ES-I3 (cell line): ENCODE measurements at regions not wholly inside any gene's neighbourhood (a gene's known extent, or its start where the extent isn't known, plus 50 kb on each side); places are given as distances from the start of the nearest gene placed in this dataset.
"Not testable (repeated sequence)": the region's sequence is repeated elsewhere in the genome, so short reads cannot be mapped to it uniquely, and the experiment has no call there.

Experiments used
- H3K36me3 ChIP-seq: 2 replicates; pipeline ENCODE4 v1.6.1; 2013; ENCODE audit warnings: mild to moderate bottlenecking, low read length, control low read depth, moderate library complexity; ENCODE audit not compliant: insufficient read depth
- H3K4me1 ChIP-seq: 2 replicates; pipeline ENCODE4 v1.6.1; 2013; ENCODE audit warnings: mild to moderate bottlenecking, control low read depth, low read length; ENCODE audit not compliant: insufficient read depth
- H3K9ac ChIP-seq: 2 replicates; pipeline ENCODE4 v1.6.1; 2013; ENCODE audit warnings: low read depth, mild to moderate bottlenecking, low read length, moderate library complexity
- H3K9me3 ChIP-seq: 2 replicates; pipeline ENCODE4 v1.6.1; 2013; ENCODE audit warnings: mild to moderate bottlenecking, low read length, moderate library complexity; ENCODE audit not compliant: control insufficient read depth, insufficient read depth

DNA sequence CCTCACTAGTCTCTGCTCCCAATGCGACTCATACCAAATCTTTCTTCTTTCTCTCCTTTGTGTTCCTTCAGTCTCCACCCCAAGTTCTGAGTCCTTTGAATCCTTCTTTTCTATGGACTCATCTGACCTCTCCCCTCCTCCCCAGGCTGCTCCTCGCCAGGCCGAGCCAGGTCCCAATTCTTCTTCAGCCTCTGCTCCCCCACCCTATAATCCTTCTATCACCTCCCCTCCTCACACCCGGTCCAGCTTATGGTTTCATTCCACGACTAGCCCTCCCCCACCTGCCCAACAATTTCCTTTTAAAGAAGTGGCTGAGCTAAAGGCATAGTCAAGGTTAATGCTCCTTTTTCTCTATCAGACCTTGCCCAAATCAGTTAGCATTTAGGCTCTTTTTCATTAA, 518.5 kb downstream of the MATN1 start:
- H3K9me3 ChIP-seq, H3K36me3 ChIP-seq, H3K9ac ChIP-seq, H3K4me1 ChIP-seq: not testable (repeated sequence)

DNA sequence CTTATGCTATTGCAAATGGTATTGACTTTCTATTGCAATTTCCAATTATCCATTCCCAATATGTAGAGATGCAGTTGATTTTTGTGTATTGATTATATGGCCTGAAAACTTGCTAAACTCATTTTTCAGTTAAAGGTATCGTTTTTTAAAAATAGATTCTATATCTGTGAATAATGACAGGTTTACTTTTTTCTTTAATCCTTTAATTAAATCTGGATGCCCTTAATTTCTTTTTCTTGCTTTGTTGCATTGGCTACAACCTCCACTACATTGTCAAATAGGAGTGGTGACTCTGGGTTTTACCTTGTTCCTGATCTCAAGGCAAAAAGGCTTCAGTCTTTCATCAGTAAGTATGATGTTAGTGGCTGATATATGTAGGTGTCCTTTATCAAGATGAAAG, 522.4 kb downstream of the MATN1 start:
- no peaks in the 10 kb centered on the region for H3K9me3 ChIP-seq
- no peaks in the 10 kb centered on the region for H3K36me3 ChIP-seq
- H3K4me1 ChIP-seq, result no peaks in the 10 kb centered on the region
- H3K9ac ChIP-seq, result no peak overlapping the region

DNA sequence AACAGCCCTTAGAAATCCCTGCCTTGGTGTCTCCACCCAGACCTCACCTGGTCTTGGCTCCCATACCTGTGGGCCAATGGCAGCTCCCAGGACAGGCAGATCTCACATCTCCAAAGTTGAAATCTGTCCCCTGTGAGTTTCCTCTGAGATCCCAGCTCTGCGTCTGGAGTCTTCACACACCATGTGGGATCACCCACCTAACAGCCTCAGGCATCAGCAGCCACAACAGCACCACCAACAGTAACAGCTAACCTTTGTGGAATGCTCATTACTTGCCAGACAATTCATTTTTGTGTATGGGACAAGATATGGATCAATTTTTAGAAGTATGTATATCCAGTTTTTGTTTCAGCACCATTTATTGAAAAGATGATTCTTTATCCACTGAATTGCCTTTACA, 523.2 kb downstream of the MATN1 start:
- H3K9ac ChIP-seq, result no peak overlapping the region
- H3K9me3 ChIP-seq, result no peaks in the 10 kb centered on the region
- no peaks in the 10 kb centered on the region for H3K4me1 ChIP-seq
- no peaks in the 10 kb centered on the region for H3K36me3 ChIP-seq

DNA sequence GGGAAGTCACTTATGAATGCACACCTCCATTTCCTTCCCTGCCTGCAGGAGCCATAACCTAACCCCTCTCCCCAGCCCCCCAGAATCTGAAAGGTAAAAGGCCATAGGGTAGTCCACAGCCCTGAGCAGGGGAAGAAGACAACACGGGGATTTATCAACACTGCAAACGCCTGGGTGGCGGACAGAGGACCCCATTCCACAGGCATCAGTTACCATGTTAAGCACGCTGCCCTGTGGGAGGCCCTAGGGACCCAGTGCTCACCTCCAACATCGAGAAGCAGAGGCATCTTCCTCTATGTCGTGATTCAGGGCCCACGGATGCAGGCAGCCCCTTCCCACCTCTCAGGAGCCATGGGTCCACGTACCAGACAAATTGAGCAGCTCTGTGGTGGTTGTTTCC, 523.8 kb downstream of the MATN1 start:
- no peaks in the 10 kb centered on the region for H3K9me3 ChIP-seq
- H3K4me1 ChIP-seq, result no peaks in the 10 kb centered on the region
- H3K36me3 ChIP-seq, result no peaks in the 10 kb centered on the region
- H3K9ac ChIP-seq, result no peak overlapping the region

DNA sequence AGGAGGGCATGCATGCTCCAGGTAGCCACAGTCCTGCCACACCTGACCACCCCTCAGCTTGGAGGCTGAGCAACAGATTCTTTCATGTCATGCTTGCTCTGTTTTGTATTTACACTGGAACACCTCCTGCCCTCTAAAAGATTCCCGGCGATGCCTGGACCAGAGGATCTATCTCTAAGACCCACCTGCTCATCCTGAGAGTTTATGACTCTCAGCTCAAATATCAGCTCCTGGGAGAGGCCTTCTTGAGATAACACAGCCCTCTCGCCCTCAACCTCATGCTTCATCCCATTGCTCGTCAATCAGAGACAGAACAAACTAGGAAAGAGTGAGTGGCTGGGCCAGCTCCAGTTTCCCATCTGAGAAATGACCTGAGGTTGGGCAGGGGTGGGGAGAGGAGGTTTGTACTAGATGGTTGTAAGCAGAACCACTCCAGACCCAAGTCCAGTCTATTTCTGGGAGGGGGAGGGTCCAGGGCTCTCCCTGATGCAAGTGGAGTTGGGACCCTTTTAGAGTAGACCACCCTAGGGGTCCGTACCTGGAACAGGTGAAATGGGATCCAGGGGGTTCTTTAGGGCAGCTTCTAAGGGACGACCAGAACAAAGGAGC, 524.5 kb downstream of the MATN1 start:
- Histone ChIP-seq H3K4me1 (no peaks in the 10 kb centered on the region), H3K36me3 (no peaks in the 10 kb centered on the region), H3K9me3 (no peaks in the 10 kb centered on the region), H3K9ac (no peak overlapping the region)

DNA sequence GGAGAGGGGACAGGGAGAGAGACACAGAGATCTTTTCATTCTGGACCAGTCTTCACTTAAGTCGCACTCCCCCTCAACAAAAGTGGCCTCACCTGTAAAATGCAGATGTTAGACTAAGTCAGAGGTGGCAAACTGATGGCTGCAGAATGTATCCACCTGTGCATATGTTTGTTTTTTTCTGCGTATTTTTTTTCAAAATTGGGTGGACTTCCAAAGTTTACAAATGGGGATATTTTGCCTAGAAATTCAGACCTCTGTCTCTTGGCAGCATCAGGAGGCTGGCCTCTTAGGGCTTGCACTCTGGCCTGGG, 525.0 kb downstream of the MATN1 start:
- Histone ChIP-seq H3K4me1 (no peaks in the 10 kb centered on the region), H3K36me3 (no peaks in the 10 kb centered on the region), H3K9me3 (no peaks in the 10 kb centered on the region), H3K9ac (no peak overlapping the region)

DNA sequence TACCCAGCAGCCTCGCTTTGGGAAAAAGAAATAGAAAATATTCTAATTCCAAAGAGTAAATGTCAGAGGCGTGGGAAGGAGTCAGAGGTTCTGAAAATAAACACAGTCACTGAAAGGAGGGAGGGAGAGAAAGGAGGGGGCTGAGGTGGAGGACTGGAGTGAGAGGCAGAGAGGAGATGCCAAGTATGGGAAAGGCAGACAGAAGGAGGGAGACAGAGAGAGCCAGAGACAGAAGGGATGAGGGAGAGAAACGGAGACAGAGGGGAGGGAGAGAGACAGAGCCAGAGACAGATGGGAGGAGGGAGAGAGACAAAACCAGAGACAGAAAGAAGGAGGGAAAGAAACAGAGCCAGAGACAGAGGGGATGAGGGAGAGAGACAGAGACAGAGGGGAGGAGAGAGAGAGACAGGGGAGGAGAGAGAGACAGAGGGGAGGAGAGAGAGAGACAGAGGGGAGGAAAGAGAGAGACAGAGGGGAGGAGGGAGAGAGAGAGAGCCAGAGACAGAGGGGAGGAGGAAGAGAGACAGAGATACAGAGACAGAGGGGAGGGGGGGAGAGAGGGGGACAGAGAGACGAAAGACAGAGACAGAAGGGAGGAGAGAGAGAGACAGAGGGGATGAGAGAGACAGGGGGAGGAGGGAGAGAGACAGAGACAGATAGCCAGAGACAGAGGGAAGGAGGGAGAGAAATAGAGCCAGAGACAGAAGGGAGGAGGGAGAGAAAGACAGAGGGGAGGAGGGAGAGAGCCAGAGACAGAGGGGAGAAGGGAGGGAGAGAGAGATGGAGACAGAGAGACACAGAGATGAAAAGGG, 525.5 kb downstream of the MATN1 start:
- Histone ChIP-seq H3K9me3 (no peaks in the 10 kb centered on the region), H3K4me1 (no peaks in the 10 kb centered on the region), H3K9ac (no peak overlapping the region), H3K36me3 (no peaks in the 10 kb centered on the region)

DNA sequence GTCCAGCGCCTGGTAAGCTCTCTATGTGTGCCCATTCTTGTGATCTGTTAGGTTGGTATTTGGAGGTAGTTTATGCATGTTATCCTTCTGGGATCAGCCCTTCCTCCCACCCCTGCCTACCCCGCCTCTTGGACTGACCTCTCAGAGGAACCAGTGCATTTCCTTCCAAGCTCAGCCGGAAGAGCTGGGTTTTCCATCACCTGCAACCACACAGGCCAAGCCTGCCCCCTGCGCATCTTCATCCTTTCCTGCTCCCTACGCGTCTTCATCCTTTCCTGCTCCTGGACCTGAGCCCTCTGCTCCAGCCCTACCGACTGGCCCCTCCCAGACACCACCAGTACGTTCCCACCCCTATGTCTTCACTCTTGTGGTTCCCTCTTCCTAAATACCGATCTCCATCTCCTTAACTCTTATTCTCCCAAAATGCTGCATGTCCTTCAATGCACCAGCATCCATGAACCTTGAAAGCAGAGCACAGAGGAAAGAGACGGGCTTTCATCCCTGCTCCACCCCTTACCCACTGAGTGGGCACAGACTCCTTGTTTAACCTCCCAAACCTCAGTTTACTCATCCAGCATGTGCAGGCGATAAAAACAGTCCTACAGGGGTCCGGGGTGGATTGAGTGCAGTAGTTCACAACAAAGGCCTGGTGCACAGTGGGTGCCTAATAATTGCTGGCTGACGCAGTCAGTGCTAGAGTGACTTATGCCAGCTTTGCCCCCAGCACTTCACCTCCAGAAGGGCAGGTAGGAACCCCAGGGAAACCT, 526.3 kb downstream of the MATN1 start:
- H3K36me3 ChIP-seq, result no peaks in the 10 kb centered on the region
- H3K4me1 ChIP-seq, result no peaks in the 10 kb centered on the region
- no peak overlapping the region for H3K9ac ChIP-seq
- H3K9me3 ChIP-seq, result no peaks in the 10 kb centered on the region

DNA sequence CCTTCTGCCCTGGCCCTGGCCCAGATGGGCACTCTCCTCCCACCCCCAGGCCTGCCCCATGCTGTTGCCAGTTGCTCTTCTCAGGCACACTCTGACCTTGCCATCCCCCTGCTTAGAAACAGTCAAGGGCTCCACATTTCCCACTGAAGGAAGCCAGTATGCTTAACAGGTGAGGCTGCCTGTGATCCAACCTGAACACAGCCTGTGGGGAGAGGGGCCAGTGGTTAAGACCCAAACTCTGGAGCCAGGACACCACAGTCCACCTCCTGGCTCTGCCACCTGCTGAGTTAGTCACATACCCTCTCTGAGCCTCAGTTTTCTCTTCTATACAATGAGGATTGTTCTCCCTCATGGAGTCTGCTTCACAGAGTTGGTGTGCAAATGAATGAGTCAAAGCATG, 526.9 kb downstream of the MATN1 start:
- Histone ChIP-seq H3K4me1 (no peaks in the 10 kb centered on the region), H3K9me3 (no peaks in the 10 kb centered on the region), H3K36me3 (no peaks in the 10 kb centered on the region), H3K9ac (no peak overlapping the region)

DNA sequence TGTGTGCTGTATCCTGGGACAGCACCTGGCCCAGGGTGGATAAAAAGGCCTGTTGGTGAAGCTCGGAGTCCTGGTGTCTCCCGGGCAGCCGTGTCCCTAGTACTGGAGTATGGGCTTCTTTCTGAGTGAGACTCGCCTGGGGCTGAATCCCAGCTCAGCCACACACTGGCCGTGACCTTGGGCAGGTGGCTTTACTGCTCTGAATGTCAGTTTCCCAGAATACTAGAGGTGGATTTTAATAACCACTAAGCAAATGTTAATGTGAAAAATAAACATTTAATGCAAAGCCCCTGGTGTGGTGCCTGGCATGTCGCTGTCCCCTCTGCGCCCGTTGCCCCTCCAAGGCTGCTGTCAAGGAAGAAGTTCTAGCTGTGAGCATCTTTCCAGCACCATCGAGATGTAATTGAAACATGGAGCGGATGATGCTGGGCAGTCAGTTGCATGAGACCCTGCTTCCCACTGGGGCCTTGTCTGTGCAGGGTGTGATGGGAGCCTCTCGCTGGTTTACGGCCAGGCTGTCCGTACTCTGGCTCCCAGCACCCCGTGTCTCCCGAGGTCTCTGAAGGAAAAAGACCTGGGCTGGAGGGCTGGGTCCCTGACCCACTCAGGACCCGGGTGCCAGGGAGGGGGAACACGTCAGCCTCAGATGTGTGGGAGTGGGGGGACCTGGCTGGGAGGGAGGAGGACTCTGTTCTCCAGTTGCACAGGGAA, 527.8 kb downstream of the MATN1 start:
- no peaks in the 10 kb centered on the region for H3K9me3 ChIP-seq
- H3K4me1 ChIP-seq, result no peaks in the 10 kb centered on the region
- no peaks in the 10 kb centered on the region for H3K36me3 ChIP-seq
- no peak overlapping the region for H3K9ac ChIP-seq

DNA sequence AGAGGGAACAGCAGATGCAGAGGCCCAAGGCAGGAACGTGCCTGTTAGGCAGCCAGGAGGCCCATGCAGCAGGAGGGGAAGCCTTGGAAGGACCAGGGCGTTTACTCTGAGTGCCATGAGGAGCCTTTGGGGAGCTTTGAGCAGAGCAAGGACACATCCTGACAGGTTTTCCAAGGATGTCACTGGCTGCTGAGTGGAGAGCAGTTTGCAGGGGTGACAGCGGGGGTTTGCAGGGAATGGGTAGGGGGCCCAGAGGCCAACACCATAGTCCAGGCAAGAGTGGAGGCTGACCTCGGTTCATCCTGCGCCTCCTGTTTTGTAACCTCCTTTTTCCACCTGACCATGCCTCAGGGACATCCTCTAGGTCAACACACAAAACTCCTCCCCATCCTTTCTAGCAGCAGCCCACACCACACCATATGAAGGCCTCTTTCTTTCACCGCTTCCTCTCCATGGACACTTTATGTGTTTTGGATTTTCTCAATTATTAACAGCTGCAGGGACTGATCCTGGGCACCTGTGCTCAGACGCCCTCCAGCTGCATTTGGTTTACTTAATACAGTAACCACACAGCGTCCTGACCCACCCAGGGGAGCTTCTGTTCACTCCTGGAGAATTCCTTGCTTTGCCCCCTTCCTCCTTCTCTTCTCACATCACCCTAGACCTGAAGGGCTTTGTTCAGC, 528.5 kb downstream of the MATN1 start:
- H3K9me3 ChIP-seq, result no peaks in the 10 kb centered on the region
- H3K4me1 ChIP-seq, result no peaks in the 10 kb centered on the region
- no peak overlapping the region for H3K9ac ChIP-seq
- no peaks in the 10 kb centered on the region for H3K36me3 ChIP-seq

DNA sequence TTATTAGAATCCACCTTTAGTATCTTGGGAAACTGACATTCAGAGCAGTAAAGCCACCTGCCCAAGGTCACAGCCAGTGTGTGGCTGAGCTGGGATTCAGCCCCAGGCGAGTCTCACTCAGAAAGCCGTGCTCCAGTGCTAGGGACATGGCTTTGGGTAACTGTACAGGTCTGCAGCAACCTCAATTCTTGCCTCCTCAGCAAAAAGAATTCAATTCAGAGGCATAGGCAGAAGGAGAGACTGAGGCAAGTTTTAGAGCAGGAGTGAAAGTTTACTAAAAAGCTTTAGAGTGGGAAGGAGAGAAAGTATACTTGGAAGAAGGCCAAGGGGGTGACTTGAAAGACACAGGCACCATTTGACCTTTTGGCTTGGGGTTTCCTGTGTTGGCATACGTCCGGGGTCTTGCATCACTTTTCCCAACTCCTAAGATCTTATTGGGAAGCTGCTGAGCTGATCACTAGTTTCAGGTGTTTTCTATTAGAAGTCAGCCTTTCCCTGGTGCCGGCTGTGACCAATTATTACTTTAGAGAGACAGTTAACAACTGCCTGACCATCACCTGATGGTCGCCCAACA, 529.3 kb downstream of the MATN1 start:
- no peaks in the 10 kb centered on the region for H3K4me1 ChIP-seq
- H3K36me3 ChIP-seq, result no peaks in the 10 kb centered on the region
- no peaks in the 10 kb centered on the region for H3K9me3 ChIP-seq
- no peak overlapping the region for H3K9ac ChIP-seq

DNA sequence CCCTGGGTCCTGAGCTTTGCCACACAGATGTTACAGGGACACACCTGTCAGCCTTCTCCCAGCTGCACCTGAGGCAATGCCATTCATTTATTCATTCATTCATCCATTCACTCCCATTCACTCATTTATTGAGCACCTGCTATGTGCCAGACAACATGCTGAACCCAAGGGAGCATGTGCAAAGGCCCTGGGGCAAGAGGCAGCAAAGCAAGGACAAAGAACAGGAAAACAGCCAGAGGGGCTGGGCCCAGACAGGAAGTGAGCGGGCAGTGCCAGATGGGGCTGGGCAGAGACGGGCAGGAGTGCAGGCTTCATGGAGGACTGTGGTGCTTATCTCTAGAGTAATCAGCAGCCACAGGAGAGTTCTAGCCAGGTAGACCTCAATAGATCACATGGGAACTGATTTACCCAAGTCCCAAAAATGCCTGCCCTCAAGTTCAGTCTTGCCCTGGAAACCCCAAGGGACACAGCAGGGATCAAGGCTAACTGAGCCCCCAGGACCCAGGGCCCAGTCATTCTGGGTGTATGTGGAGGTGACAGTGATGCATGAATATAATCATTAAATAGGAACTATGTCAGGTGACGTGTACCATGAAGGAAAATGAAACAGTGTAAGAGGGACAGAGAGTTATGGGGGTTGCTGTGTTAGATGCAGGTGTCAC, 530.3 kb downstream of the MATN1 start:
- no peaks in the 10 kb centered on the region for H3K4me1 ChIP-seq
- H3K36me3 ChIP-seq, result no peaks in the 10 kb centered on the region

More for the DNA sequence above, 530.3 kb downstream of the MATN1 start:
- Histone ChIP-seq H3K9ac (no peak overlapping the region), H3K9me3 (no peaks in the 10 kb centered on the region)
